ENCODE measurements at regions not wholly inside any gene's neighbourhood (a gene's known extent, or its start where the extent isn't known, plus 50 kb on each side); places are given as distances from the start of the nearest gene placed in this dataset.
"Not testable (repeated sequence)": the region's sequence is repeated elsewhere in the genome, so short reads cannot be mapped to it uniquely, and the experiment has no call there.

DNA sequence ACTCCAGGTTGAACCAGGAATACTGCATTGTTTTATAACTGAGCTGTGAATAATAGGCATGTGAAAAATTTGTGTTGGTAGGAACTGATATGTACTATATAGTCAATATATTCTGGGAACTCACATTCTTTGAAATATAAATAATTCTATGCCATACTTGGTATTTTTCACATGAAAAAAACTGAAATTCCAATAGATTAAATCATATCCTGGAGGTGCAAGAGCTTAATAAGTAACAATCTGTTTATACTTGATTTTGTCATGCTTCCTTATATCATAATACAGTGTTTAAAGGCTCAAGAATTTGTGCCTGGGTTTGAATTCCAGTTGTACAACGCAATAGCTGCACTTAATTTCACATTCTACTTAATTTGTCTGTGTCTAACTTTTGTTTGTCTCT lies 387.0 kb downstream of the USP25 start:
- Histone ChIP-seq H3K27ac (peak overlapping the region; percentile 56 to 57), H3K27me3 (no peaks in the 10 kb centered on the region), H3K4me1 (no peaks in the 10 kb centered on the region), H3K4me3 (no peak overlapping the region), H3K36me3 (no peaks in the 10 kb centered on the region), H3K9me3 (peaks cover 0 to 8% of the 10 kb centered on the region in 2 donors)
- TF ChIP-seq CTCF (IDR thresholded peaks at IDR 0.05): no peak
- no peak for DNase-seq (ENCODE audit: low spot score)

GRCh38 chr21:16117331-16117730 lies 387.5 kb downstream of the USP25 start:
- DNase-seq (ENCODE audit: low spot score): no peak
- Histone ChIP-seq H3K9me3 (peaks cover 0 to 8% of the 10 kb centered on the region in 2 donors), H3K36me3 (no peaks in the 10 kb centered on the region), H3K27ac (peak overlapping the region; percentile 56 to 57), H3K27me3 (no peaks in the 10 kb centered on the region), H3K4me1 (no peaks in the 10 kb centered on the region), H3K4me3 (no peak overlapping the region)
- TF ChIP-seq CTCF (IDR thresholded peaks at IDR 0.05): no peak

GRCh38 chr21:16117851-16118590 lies 388.2 kb downstream of the USP25 start:
- Histone ChIP-seq H3K4me1 (no peaks in the 10 kb centered on the region), H3K36me3 (no peaks in the 10 kb centered on the region), H3K9me3 (peaks cover 0 to 12% of the 10 kb centered on the region in 2 donors), H3K27me3 (no peaks in the 10 kb centered on the region), H3K27ac (peak overlapping the region; percentile 56 to 57), H3K4me3 (no peak overlapping the region)
- TF ChIP-seq CTCF (IDR thresholded peaks at IDR 0.05): no peak
- DNase-seq (ENCODE audit: low spot score): no peak

DNA sequence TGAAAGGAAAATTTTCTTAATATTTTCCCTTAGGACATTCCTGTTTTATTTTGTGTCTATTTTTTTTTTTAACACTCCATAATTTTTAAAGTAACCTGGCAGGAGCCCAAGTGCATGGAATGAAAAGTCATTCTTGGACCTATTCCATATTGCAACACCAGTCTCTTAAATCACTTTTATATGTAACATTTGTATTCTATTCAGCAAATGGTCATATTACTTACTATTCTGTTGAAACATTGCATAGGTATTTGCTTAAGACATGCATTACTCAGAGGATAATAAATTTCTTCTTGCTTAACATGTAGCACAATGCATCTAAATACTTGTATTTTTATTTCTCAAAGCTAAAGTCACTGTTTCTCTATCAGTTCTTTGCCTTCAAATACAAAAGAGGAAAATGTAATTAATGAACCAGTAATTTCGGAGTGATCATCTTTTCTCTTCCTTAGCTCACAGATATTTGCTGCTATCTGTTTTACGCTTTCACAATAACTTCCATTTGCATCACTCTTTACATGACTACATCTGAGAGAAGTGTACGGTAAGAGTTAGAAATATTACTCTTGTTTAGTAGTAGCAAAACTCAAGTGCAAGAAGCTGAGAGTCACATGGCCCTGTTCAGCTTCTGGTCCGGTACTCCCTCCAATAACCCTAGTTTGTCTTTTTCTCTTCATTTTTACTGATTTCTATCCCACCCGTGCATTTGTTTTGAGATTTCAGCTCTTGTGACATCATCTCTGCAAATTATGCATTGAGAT lies 394.8 kb downstream of the USP25 start:
- H3K27me3 ChIP-seq: no peaks in the 10 kb centered on the region
- no peaks in the 10 kb centered on the region for H3K4me1 ChIP-seq
- H3K27ac ChIP-seq: no peak overlapping the region
- no peak overlapping the region for H3K4me3 ChIP-seq
- no peak for DNase-seq (ENCODE audit: low spot score)
- no peak for TF ChIP-seq CTCF (IDR thresholded peaks at IDR 0.05)
- H3K36me3 ChIP-seq: no peaks in the 10 kb centered on the region
- peaks cover 0 to 9% of the 10 kb centered on the region in 2 donors for H3K9me3 ChIP-seq

DNA sequence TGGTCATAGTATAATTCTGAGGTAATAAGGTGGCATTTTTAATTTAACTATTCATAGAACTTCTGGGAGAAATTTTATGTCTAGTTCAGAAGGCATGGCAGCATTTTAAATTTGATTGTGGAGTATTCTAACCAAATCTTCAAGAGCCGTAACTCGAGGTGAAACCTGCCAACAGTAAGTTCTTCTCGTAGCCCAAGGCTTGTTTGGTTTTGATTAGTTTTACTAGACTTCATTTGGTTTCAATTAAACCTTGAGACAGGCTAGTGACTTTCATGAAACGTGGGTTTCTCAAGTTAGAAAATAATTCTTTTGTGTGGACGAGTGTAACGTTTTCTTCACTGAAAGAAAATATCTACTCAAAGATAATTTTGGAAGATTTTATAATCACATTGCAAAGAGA lies 395.5 kb downstream of the USP25 start:
- peaks cover 0 to 9% of the 10 kb centered on the region in 2 donors for H3K9me3 ChIP-seq
- no peak overlapping the region for H3K27ac ChIP-seq
- H3K4me1 ChIP-seq: no peaks in the 10 kb centered on the region
- H3K36me3 ChIP-seq: no peaks in the 10 kb centered on the region
- no peak overlapping the region for H3K4me3 ChIP-seq
- no peak for DNase-seq (ENCODE audit: low spot score)
- no peaks in the 10 kb centered on the region for H3K27me3 ChIP-seq
- TF ChIP-seq CTCF (IDR thresholded peaks at IDR 0.05): no peak

DNA sequence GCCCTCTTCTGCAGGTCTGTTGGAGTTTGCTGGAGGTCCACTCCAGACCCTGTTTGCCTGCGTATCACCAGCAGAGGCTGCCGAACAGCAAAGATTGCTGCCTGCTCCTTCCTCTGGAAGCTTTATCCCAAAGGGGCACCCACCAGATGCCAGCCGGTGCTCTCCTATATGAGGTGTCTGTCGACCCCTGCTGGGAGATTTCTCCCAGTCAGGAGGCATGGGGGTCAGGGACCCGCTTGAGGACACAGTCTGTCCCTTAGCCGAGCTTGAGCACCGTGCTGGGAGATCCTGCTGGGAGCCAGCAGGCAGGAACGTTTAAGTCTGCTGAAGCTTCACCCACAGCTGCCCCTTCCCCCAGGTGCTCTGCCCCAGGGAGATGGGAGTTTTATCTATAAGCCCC lies 402.7 kb downstream of the USP25 start:
- H3K4me1 ChIP-seq; H3K36me3 ChIP-seq; H3K9me3 ChIP-seq; H3K4me3 ChIP-seq; H3K27me3 ChIP-seq; H3K27ac ChIP-seq; DNase-seq (ENCODE audit: low spot score): not testable (repeated sequence)
